DND-41 (cell line): ENCODE measurements at regions not wholly inside any gene's neighbourhood (a gene's known extent, or its start where the extent isn't known, plus 50 kb on each side); places are given as distances from the start of the nearest gene placed in this dataset.

Source experiments
- ATAC-seq: fragments of 200-7000 bp; cut with Tn5 transposase; 3 replicates; pipeline ENCODE4 v1.9.1; 2021; ENCODE audit warnings: low read depth; ENCODE audit not compliant: insufficient read depth
- DNase-seq: peaks from one replicate; pipeline ENCODE4 v3.0.0-alpha.2; 2020
- H2AFZ ChIP-seq: 2 replicates; pipeline ENCODE4 v1.6.0; 2012; ENCODE audit warnings: low read depth, low read length
- H3K27ac ChIP-seq: 2 replicates; pipeline ENCODE4 v1.5.1; 2012; ENCODE audit warnings: low read length, inconsistent platforms
- H3K27me3 ChIP-seq: fragments of 200-600 bp; sonication (generic); 2 replicates; pipeline ENCODE4 v1.6.0; 2012; ENCODE audit warnings: low read length, mild to moderate bottlenecking, inconsistent platforms; ENCODE audit not compliant: insufficient read depth, poor library complexity
- H3K36me3 ChIP-seq: 2 replicates; pipeline ENCODE4 v1.5.1; 2012; ENCODE audit warnings: low read length, inconsistent platforms; ENCODE audit not compliant: insufficient read depth
- H3K4me1 ChIP-seq: 2 replicates; pipeline ENCODE4 v1.5.1; 2012; ENCODE audit warnings: mild to moderate bottlenecking, low read length; ENCODE audit not compliant: insufficient read depth
- H3K4me2 ChIP-seq: 2 replicates; pipeline ENCODE4 v1.6.0; 2012; ENCODE audit warnings: mild to moderate bottlenecking, moderate library complexity, low read length, inconsistent platforms; ENCODE audit not compliant: insufficient read depth
- H3K4me3 ChIP-seq, 2 experiments: fragments of 200-600 bp in 1 of 2; shearing (Covaris generic) in 1 of 2; 2 replicates each; pipeline ENCODE4 v1.5.1; 2012 to 2016; ENCODE audit warnings: inconsistent platforms in 2 of 2, low read length in 2 of 2, mild to moderate bottlenecking in 2 of 2, low read depth in 1 of 2, moderate library complexity in 1 of 2
- H3K79me2 ChIP-seq: 2 replicates; pipeline ENCODE4 v1.6.0; 2012; ENCODE audit warnings: low read length, inconsistent platforms; ENCODE audit not compliant: insufficient read depth
- H3K9ac ChIP-seq: 2 replicates; pipeline ENCODE4 v1.6.0; 2012; ENCODE audit warnings: low read depth, mild to moderate bottlenecking, inconsistent platforms, low read length, moderate library complexity
- H3K9me3 ChIP-seq: 2 replicates; pipeline ENCODE4 v1.5.1; 2012; ENCODE audit warnings: low read length, moderate library complexity, mild to moderate bottlenecking, inconsistent platforms; ENCODE audit not compliant: insufficient read depth, severe bottlenecking
- H4K20me1 ChIP-seq: 2 replicates; pipeline ENCODE4 v1.6.0; 2012; ENCODE audit warnings: low read length; ENCODE audit not compliant: insufficient read depth
- EZH2 ChIP-seq: IDR thresholded peaks from 3 replicates; pipeline ENCODE4 v1.6.1; 2012; ENCODE audit warnings: borderline replicate concordance, low read depth, mild to moderate bottlenecking, moderate library complexity, low read length, inconsistent platforms; ENCODE audit not compliant: severe bottlenecking
- TF ChIP-seq, protein P1 (sequence below): IDR thresholded peaks from 2 replicates; pipeline ENCODE4 v1.5.1; 2012; ENCODE audit warnings: borderline replicate concordance, low read length, moderate library complexity, mild to moderate bottlenecking; ENCODE audit not compliant: poor library complexity, severe bottlenecking; ENCODE audit errors: extremely low read depth

DNA sequence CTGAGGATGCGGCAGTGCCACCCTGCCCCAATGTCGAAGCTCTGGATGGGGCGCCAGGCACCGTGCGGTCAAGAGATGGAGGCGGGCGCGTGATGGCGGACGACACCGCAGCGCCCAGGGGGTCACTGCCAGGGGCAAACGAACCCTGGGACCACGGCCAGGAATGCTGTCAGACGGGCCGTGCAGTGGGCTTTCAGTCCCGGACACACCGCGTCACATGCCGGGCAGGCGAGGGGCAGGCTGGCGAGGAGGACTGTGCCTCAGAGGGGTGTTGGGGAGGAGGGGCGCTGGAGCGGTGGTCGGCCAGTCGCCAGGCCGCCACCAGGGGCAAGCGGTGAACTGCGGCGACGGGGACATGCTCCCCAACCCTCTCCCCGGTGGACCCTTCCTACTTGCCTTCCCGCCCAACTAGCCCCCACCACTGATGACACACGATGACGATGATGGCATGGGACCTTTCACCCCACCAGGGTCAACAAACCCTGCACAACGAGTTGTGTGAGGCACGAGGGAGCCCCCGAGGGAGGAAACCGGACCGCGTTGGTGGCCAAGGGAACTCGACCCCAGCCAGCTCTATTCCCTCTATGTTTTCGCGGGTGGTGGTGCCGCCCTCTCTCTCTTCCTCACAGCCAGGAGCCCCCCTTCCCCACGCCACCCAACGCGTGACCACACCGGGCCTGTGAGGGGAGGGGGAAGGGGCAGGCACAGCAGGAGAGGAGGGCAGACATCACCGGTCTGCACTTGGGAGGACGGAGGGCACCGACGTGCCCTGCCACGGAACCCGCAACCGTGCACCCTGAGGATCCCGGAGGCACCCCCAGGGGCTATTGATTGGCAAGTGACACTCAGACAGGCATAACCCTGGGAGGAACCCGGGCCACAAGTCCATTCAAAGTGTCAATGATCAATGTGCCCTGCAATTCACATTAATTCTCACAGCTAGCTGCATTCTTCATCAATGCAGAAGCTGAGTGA, 1960.9 kb upstream of the DEFB115 start:
- H3K79me2 ChIP-seq = no peaks in the 10 kb centered on the region
- no peaks in the 10 kb centered on the region for H4K20me1 ChIP-seq
- ATAC-seq = no peak
- H3K9me3 ChIP-seq = peaks cover 41% of the 10 kb centered on the region
- TF ChIP-seq, protein P1, sequence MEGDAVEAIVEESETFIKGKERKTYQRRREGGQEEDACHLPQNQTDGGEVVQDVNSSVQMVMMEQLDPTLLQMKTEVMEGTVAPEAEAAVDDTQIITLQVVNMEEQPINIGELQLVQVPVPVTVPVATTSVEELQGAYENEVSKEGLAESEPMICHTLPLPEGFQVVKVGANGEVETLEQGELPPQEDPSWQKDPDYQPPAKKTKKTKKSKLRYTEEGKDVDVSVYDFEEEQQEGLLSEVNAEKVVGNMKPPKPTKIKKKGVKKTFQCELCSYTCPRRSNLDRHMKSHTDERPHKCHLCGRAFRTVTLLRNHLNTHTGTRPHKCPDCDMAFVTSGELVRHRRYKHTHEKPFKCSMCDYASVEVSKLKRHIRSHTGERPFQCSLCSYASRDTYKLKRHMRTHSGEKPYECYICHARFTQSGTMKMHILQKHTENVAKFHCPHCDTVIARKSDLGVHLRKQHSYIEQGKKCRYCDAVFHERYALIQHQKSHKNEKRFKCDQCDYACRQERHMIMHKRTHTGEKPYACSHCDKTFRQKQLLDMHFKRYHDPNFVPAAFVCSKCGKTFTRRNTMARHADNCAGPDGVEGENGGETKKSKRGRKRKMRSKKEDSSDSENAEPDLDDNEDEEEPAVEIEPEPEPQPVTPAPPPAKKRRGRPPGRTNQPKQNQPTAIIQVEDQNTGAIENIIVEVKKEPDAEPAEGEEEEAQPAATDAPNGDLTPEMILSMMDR = no peak
- no peak for TF ChIP-seq EZH2
- H3K9ac ChIP-seq = no peak overlapping the region
- H3K4me3 ChIP-seq = no peak overlapping the region
- no peaks in the 10 kb centered on the region for H3K36me3 ChIP-seq
- no peak overlapping the region for H3K4me2 ChIP-seq
- no peaks in the 10 kb centered on the region for H3K4me1 ChIP-seq
- no peak for DNase-seq
- no peak overlapping the region for H2AFZ ChIP-seq
- no peak overlapping the region for H3K27ac ChIP-seq
- H3K27me3 ChIP-seq = no peaks in the 10 kb centered on the region

DNA sequence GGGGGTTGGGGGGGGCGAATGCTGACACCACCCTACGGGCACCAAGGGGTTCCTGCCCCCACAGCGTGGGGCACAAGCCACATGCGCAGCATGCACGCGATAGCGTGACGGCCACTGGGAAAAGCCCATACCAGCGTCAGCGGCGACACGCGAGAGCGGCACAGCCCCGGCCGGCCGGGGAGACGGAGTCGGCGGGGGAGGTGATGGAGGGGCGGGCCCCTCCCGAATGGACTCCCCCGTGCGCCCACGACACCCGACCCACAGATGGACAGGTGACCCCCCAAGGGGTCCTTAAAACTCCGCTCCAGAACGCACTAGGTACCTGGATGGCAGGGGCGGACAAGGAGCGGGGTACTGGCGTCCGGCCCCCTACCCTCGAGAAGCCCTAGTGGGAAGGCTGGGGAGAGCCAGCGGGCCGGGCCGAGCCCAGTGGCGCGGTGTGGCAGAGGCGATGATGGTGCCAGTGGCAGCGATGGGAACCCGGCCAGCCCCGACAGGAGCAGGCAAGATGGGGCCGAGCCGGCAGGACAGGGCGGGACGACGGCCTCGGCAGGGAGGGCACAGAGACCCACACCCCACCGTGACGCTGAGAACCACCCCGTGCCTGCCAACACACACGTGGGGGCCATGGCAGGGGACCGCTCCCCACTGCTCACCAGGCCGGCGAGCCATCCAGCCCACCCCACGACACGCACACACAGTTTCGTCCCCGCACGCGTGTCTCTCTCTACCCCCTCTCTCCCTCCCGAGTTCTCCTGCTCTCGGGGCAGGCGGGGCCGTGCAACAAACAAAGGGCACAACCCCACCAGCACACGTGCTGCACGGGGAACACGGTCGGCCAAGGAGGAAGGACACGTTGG, 1959.8 kb upstream of the DEFB115 start:
- no peaks in the 10 kb centered on the region for H3K27me3 ChIP-seq
- no peak overlapping the region for H3K4me3 ChIP-seq
- H2AFZ ChIP-seq = no peak overlapping the region
- no peak for TF ChIP-seq EZH2
- TF ChIP-seq, protein P1 = no peak
- peaks cover 42% of the 10 kb centered on the region for H3K9me3 ChIP-seq
- DNase-seq (no peak), ATAC-seq (no peak)
- no peak overlapping the region for H3K9ac ChIP-seq
- no peak overlapping the region for H3K4me2 ChIP-seq
- no peak overlapping the region for H3K27ac ChIP-seq
- H3K4me1 ChIP-seq = no peaks in the 10 kb centered on the region
- H3K36me3 ChIP-seq = no peaks in the 10 kb centered on the region
- no peaks in the 10 kb centered on the region for H3K79me2 ChIP-seq
- no peaks in the 10 kb centered on the region for H4K20me1 ChIP-seq

DNA sequence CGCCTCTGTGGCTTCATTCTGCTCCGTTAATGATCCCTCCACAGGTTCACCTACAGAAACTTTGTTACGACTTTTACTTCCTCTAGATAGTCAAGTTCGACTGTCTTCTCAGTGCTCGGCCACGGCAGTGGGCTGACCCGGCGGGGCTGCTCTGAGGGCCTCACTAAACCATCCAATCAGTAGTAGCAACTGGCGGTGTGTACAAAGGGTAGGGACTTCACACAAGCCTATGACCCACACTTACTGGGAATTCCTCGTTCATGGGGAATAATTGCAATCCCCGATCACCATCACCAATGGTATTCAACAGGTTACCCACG, 1959.2 kb upstream of the DEFB115 start:
- Histone ChIP-seq H3K9ac (no peak overlapping the region), H3K4me1 (no peaks in the 10 kb centered on the region), H4K20me1 (no peaks in the 10 kb centered on the region), H3K27ac (no peak overlapping the region), H3K27me3 (no peaks in the 10 kb centered on the region), H2AFZ (no peak overlapping the region), H3K4me2 (no peak overlapping the region), H3K4me3 (no peak overlapping the region), H3K9me3 (peaks cover 46% of the 10 kb centered on the region), H3K36me3 (no peaks in the 10 kb centered on the region), H3K79me2 (no peaks in the 10 kb centered on the region)
- ATAC-seq = no peak
- TF ChIP-seq, protein P1 = no peak
- TF ChIP-seq EZH2 = no peak
- DNase-seq = no peak
